ENCODE measurements at regions not wholly inside any gene's neighbourhood (a gene's known extent, or its start where the extent isn't known, plus 50 kb on each side); places are given as distances from the start of the nearest gene placed in this dataset.

GRCh38 chr4:24192018-24192641 lies 302.3 kb upstream of the PPARGC1A start:
- intact Hi-C loops (cut with DNase I), result no loop called here
- 42% methylated on average over 6 of the region's 6 CpGs for WGBS, 2 donors
- H3K4me3 ChIP-seq, result no peak overlapping the region
- DNase-seq, result no peak
- no peak for ATAC-seq
- H3K9me3 ChIP-seq, result no peaks in the 10 kb centered on the region
- H3K27me3 ChIP-seq, result no peaks in the 10 kb centered on the region
- no peak overlapping the region for H3K27ac ChIP-seq
- TF ChIP-seq, protein P1, sequence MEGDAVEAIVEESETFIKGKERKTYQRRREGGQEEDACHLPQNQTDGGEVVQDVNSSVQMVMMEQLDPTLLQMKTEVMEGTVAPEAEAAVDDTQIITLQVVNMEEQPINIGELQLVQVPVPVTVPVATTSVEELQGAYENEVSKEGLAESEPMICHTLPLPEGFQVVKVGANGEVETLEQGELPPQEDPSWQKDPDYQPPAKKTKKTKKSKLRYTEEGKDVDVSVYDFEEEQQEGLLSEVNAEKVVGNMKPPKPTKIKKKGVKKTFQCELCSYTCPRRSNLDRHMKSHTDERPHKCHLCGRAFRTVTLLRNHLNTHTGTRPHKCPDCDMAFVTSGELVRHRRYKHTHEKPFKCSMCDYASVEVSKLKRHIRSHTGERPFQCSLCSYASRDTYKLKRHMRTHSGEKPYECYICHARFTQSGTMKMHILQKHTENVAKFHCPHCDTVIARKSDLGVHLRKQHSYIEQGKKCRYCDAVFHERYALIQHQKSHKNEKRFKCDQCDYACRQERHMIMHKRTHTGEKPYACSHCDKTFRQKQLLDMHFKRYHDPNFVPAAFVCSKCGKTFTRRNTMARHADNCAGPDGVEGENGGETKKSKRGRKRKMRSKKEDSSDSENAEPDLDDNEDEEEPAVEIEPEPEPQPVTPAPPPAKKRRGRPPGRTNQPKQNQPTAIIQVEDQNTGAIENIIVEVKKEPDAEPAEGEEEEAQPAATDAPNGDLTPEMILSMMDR (IDR thresholded peaks at IDR 0.05), result no peak
- TF ChIP-seq POLR2A (IDR thresholded peaks at IDR 0.05), result no peak
- no peaks in the 10 kb centered on the region for H3K4me1 ChIP-seq
- H3K36me3 ChIP-seq (replicated peaks in 1 of 2; ENCODE audit: insufficient read depth in 1 of 2, low read depth in 2 of 2), result no peaks in the 10 kb centered on the region

GRCh38 chr4:24190761-24191695 lies 301.2 kb upstream of the PPARGC1A start:
- Histone ChIP-seq H3K4me1 (no peaks in the 10 kb centered on the region), H3K9me3 (no peaks in the 10 kb centered on the region), H3K27me3 (no peaks in the 10 kb centered on the region), H3K27ac (no peak overlapping the region), H3K4me3 (no peak overlapping the region), H3K36me3 (replicated peaks in 1 of 2; ENCODE audit: insufficient read depth in 1 of 2, low read depth in 2 of 2) (no peaks in the 10 kb centered on the region)
- 65 to 76% methylated on average over 13 of the region's 13 CpGs for WGBS, 2 donors
- DNase-seq (no peak), ATAC-seq (no peak)
- no peak for TF ChIP-seq POLR2A (IDR thresholded peaks at IDR 0.05)
- TF ChIP-seq, protein P1 (IDR thresholded peaks at IDR 0.05), result no peak
- intact Hi-C loops (cut with DNase I), result no loop called here

DNA sequence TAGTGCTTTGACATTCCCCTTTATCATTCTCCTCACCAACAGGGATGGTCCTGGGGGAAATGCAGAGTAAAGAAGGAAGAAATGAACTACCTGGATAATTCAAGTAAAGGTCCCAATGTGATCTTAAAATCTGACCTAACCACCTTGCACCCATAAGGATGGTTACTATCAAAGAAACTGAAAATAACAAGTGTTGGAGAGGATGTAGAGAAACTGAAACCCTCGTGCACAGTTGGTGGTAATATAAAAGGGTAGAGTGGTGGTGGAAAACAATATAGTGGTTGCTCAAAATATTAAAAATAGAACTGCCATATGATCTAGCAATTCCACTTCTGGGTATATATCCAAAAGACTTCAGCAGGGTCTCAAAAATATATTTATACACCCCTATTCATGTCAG lies 298.6 kb upstream of the PPARGC1A start:
- 35 to 63% methylated on average over 1 of the region's 1 CpG for WGBS, 2 donors
- no peak overlapping the region for H3K27ac ChIP-seq
- H3K4me3 ChIP-seq, result no peak overlapping the region
- ATAC-seq, result no peak
- H3K27me3 ChIP-seq, result no peaks in the 10 kb centered on the region
- H3K9me3 ChIP-seq, result no peaks in the 10 kb centered on the region
- DNase-seq, result no peak
- TF ChIP-seq, protein P1 (IDR thresholded peaks at IDR 0.05), result no peak
- no peak for TF ChIP-seq POLR2A (IDR thresholded peaks at IDR 0.05)
- no peaks in the 10 kb centered on the region for H3K4me1 ChIP-seq
- H3K36me3 ChIP-seq (replicated peaks in 1 of 2; ENCODE audit: insufficient read depth in 1 of 2, low read depth in 2 of 2), result no peaks in the 10 kb centered on the region
- intact Hi-C loops (cut with DNase I), result no loop called here

GRCh38 chr4:24186466-24186865 lies 296.6 kb upstream of the PPARGC1A start:
- no peaks in the 10 kb centered on the region for H3K4me1 ChIP-seq
- H3K36me3 ChIP-seq (replicated peaks in 1 of 2; ENCODE audit: insufficient read depth in 1 of 2, low read depth in 2 of 2), result no peaks in the 10 kb centered on the region
- ATAC-seq (no peak), DNase-seq (no peak)
- H3K9me3 ChIP-seq, result no peaks in the 10 kb centered on the region
- H3K4me3 ChIP-seq, result no peak overlapping the region
- no peak overlapping the region for H3K27ac ChIP-seq
- TF ChIP-seq, protein P1 (IDR thresholded peaks at IDR 0.05), result no peak
- TF ChIP-seq POLR2A (IDR thresholded peaks at IDR 0.05), result no peak
- intact Hi-C loops (cut with DNase I), result no loop called here
- H3K27me3 ChIP-seq, result no peaks in the 10 kb centered on the region
- 76 to 78% methylated on average over 5 of the region's 5 CpGs for WGBS, 2 donors
